Hematopoietic multipotent progenitor cell treated with erythropoietin and hydrocortisone succinate and interleukin-3 and kit ligand, for 15 days (in vitro differentiated cells): ENCODE measurements at regions not wholly inside any gene's neighbourhood (a gene's known extent, or its start where the extent isn't known, plus 50 kb on each side); places are given as distances from the start of the nearest gene placed in this dataset.

Source experiments
- DNase-seq: peaks from one replicate; pipeline ENCODE4 v3.0.0-alpha.2; 2015; ENCODE audit warnings: low spot score

GRCh38 chr5:40041452-40041851 is 616.7 kb upstream of the DAB2 start:
- DNase-seq: no peak

- DNase-seq: no peak
These were observed 612.9 kb upstream of the DAB2 start for GRCh38 chr5:40037713-40038112.

- DNase-seq: no peak
These were observed 609.7 kb upstream of the DAB2 start for GRCh38 chr5:40034441-40034840.

- DNase-seq: no peak
These were observed 608.6 kb upstream of the DAB2 start for GRCh38 chr5:40033411-40033810.

GRCh38 chr5:40033009-40033408 is 608.2 kb upstream of the DAB2 start:
- DNase-seq: no peak

GRCh38 chr5:40030661-40031060 is 605.9 kb upstream of the DAB2 start:
- DNase-seq: no peak

GRCh38 chr5:40029711-40030495 is 605.1 kb upstream of the DAB2 start:
- no peak for DNase-seq

- DNase-seq: no peak
These were observed 602.6 kb upstream of the DAB2 start for GRCh38 chr5:40027400-40027799.

- DNase-seq: no peak
These were observed 600.8 kb upstream of the DAB2 start for GRCh38 chr5:40025586-40025985.

GRCh38 chr5:40022057-40022456 is 597.3 kb upstream of the DAB2 start:
- no peak for DNase-seq

- no peak for DNase-seq
These were observed 596.2 kb upstream of the DAB2 start for GRCh38 chr5:40021007-40021406.

- DNase-seq: no peak
These were observed 593.1 kb upstream of the DAB2 start for GRCh38 chr5:40017918-40018317.

GRCh38 chr5:40017135-40017534 is 592.4 kb upstream of the DAB2 start:
- no peak for DNase-seq

GRCh38 chr5:40010436-40010835 is 585.7 kb upstream of the DAB2 start:
- no peak for DNase-seq

- DNase-seq: no peak
These were observed 581.5 kb upstream of the DAB2 start for GRCh38 chr5:40006260-40006659.

GRCh38 chr5:40001796-40002195 is 577.0 kb upstream of the DAB2 start:
- DNase-seq: no peak

GRCh38 chr5:39998518-39998917 is 573.7 kb upstream of the DAB2 start:
- DNase-seq: no peak

GRCh38 chr5:39995990-39996389 is 571.2 kb upstream of the DAB2 start:
- DNase-seq: no peak

- DNase-seq: no peak
These were observed 567.9 kb upstream of the DAB2 start for GRCh38 chr5:39992617-39993202.

- DNase-seq: no peak
These were observed 561.8 kb upstream of the DAB2 start for GRCh38 chr5:39986614-39987013.

GRCh38 chr5:39980056-39980455 is 555.3 kb upstream of the DAB2 start:
- DNase-seq: no peak

- DNase-seq: no peak
These were observed 552.4 kb upstream of the DAB2 start for GRCh38 chr5:39977066-39977655.

GRCh38 chr5:39970117-39970798 is 545.5 kb upstream of the DAB2 start:
- DNase-seq: no peak
